IMR-90 (cell line): ENCODE measurements at regions not wholly inside any gene's neighbourhood (a gene's known extent, or its start where the extent isn't known, plus 50 kb on each side); places are given as distances from the start of the nearest gene placed in this dataset.

ENCODE experiments used
- ATAC-seq: fragments of 200-7000 bp; cut with Tn5 transposase; 2 replicates; pipeline ENCODE4 v1.9.1; 2020; ENCODE audit warnings: low read depth, mild to moderate bottlenecking, moderate library complexity
- BruUV-seq: library from RNA; stranded (reverse); fragments of 400-500 nt; replicated peaks from 2 replicates; lab custom pipeline; 2021; lab: Mats Ljungman, UMichigan
- CTCF ChIA-PET: fragments of 300-600 bp; formaldehyde crosslinking; extraction: SDS; loops from one replicate; lab custom pipeline; 2021; ENCODE audit warnings: antibody characterized with exemption; lab: Yijun Ruan, JAX
- POLR2A ChIA-PET: fragments of 300-600 bp; sonication (Branson Sonifier 250); formaldehyde crosslinking; loops from one replicate; lab custom pipeline; 2022; ENCODE audit warnings: antibody characterized with exemption; ENCODE audit not compliant: unreplicated experiment; lab: Charles Lee
- DNase-seq: peaks from one replicate; pipeline ENCODE4 v3.0.0; 2013
- H2AFZ ChIP-seq: replicated peaks from 2 replicates; pipeline ENCODE3; 2013; ENCODE audit warnings: low read length, mild to moderate bottlenecking; ENCODE audit not compliant: poor library complexity
- H2AK5ac ChIP-seq: 2 replicates; pipeline ENCODE4 v1.6.1; 2013; ENCODE audit warnings: low read depth, low read length, inconsistent platforms
- H2AK9ac ChIP-seq: replicated peaks from 2 replicates; pipeline ENCODE3; 2013; ENCODE audit warnings: mild to moderate bottlenecking, low read depth, low read length, moderate library complexity; ENCODE audit not compliant: poor library complexity
- H2BK120ac ChIP-seq: 2 replicates; pipeline ENCODE4 v1.6.1; 2013; ENCODE audit warnings: low read depth, low read length, inconsistent platforms
- H2BK15ac ChIP-seq: 3 replicates; pipeline ENCODE4 v1.6.1; 2013; ENCODE audit warnings: low read depth, low read length, inconsistent platforms
- H2BK20ac ChIP-seq: 2 replicates; pipeline ENCODE4 v1.6.1; 2013; ENCODE audit warnings: low read depth, mild to moderate bottlenecking, inconsistent platforms, low read length, moderate library complexity
- H2BK5ac ChIP-seq: 2 replicates; pipeline ENCODE4 v1.6.1; 2013; ENCODE audit warnings: mild to moderate bottlenecking, low read depth, low read length, inconsistent platforms; ENCODE audit not compliant: poor library complexity, severe bottlenecking
- H3K14ac ChIP-seq: replicated peaks from 2 replicates; pipeline ENCODE4 v1.6.1; 2013; ENCODE audit warnings: low read depth, low read length, inconsistent platforms
- H3K18ac ChIP-seq: 2 replicates; pipeline ENCODE4 v1.6.1; 2013; ENCODE audit warnings: low read depth, low read length, control low read depth
- H3K23ac ChIP-seq: 2 replicates; pipeline ENCODE4 v1.6.1; 2013; ENCODE audit warnings: low read depth, low read length, inconsistent platforms
- H3K27ac ChIP-seq: 2 replicates; pipeline ENCODE4 v1.5.1; 2013; ENCODE audit warnings: mild to moderate bottlenecking, control low read depth, low read length; ENCODE audit not compliant: insufficient read depth
- H3K27me3 ChIP-seq: 2 replicates; pipeline ENCODE4 v1.6.1; 2013; ENCODE audit warnings: low read length; ENCODE audit not compliant: control insufficient read depth, insufficient read depth
- H3K36me3 ChIP-seq: 2 replicates; pipeline ENCODE4 v1.6.1; 2013; ENCODE audit warnings: low read length, mixed read lengths; ENCODE audit not compliant: control insufficient read depth, insufficient read depth
- H3K4ac ChIP-seq: 2 replicates; pipeline ENCODE4 v1.6.1; 2013; ENCODE audit warnings: low read depth, low read length, inconsistent platforms
- H3K4me1 ChIP-seq: 2 replicates; pipeline ENCODE4 v1.6.1; 2013; ENCODE audit warnings: low read length, mixed read lengths; ENCODE audit not compliant: control insufficient read depth, insufficient read depth
- H3K4me2 ChIP-seq: 2 replicates; pipeline ENCODE4 v1.6.1; 2013; ENCODE audit warnings: low read depth, mild to moderate bottlenecking, control low read depth, low read length, moderate library complexity
- H3K4me3 ChIP-seq: 2 replicates; pipeline ENCODE4 v1.5.1; 2013; ENCODE audit warnings: low read depth, mild to moderate bottlenecking, control low read depth, low read length, moderate library complexity; ENCODE audit not compliant: insufficient read depth
- H3K56ac ChIP-seq: 2 replicates; pipeline ENCODE4 v1.6.1; 2013; ENCODE audit warnings: low read length, inconsistent platforms; ENCODE audit not compliant: insufficient read depth; ENCODE audit errors: extremely low read depth
- H3K79me1 ChIP-seq, 2 experiments: 2 replicates each; pipeline ENCODE4 v1.6.1; 2013; ENCODE audit warnings: low read length in 2 of 2, inconsistent platforms in 1 of 2, low read depth in 1 of 2
- H3K9ac ChIP-seq: 2 replicates; pipeline ENCODE4 v1.6.1; 2013; ENCODE audit warnings: low read depth, low read length, control low read depth
- H3K9me1 ChIP-seq: 2 replicates; pipeline ENCODE4 v1.6.1; 2013; ENCODE audit warnings: low read length, inconsistent platforms; ENCODE audit not compliant: insufficient read depth
- H3K9me3 ChIP-seq: 2 replicates; pipeline ENCODE4 v1.6.1; 2013; ENCODE audit warnings: low read length; ENCODE audit not compliant: control insufficient read depth, insufficient read depth
- H4K20me1 ChIP-seq: 2 replicates; pipeline ENCODE4 v1.6.1; 2013; ENCODE audit warnings: low read length, inconsistent platforms; ENCODE audit not compliant: insufficient read depth
- H4K5ac ChIP-seq: 2 replicates; pipeline ENCODE4 v1.6.1; 2013; ENCODE audit warnings: mild to moderate bottlenecking, low read depth, low read length, control low read depth
- H4K8ac ChIP-seq, 2 experiments: 2 replicates each; pipeline ENCODE4 v1.6.1; 2013; ENCODE audit warnings: low read depth in 2 of 2, low read length in 2 of 2, control low read depth in 1 of 2, inconsistent platforms in 1 of 2
- H4K91ac ChIP-seq: 2 replicates; pipeline ENCODE4 v1.6.1; 2013; ENCODE audit warnings: low read depth, low read length, inconsistent platforms; ENCODE audit not compliant: insufficient read depth
- RAD21 ChIP-seq: IDR thresholded peaks from 2 replicates; pipeline ENCODE4 v1.6.1; 2012; ENCODE audit warnings: low read length, improper control_type of control experiment
- RCOR1 ChIP-seq: IDR thresholded peaks from 2 replicates; pipeline ENCODE4 v1.6.1; 2012; ENCODE audit warnings: mild to moderate bottlenecking, low read length, improper control_type of control experiment; ENCODE audit not compliant: insufficient replicate concordance
- WGBS, 2 experiments: methylation state at CpG; one replicate each; pipeline versions ENCODE4 v1.1.5 to v1.1.7; 2013; ENCODE audit warnings: missing lambda C conversion rate in 2 of 2; ENCODE audit not compliant: insufficient read length in 1 of 2; ENCODE audit errors: extremely low coverage in 2 of 2; 5-methylcytosine and 5-hydroxymethylcytosine counted together
- dilution Hi-C: fragments of 300-500 bp; cut with HindIII; formaldehyde crosslinking; loops from one replicate; pipeline ENCODE4 v1.14.3; 2018; ENCODE audit warnings: low sequenced_read_pairs; ENCODE audit not compliant: unreplicated experiment
- in situ Hi-C: fragments of 300-500 bp; cut with MboI; formaldehyde crosslinking; loops from 3 replicates; pipeline ENCODE4 v1.14.3; 2019; ENCODE audit warnings: low sequenced_read_pairs, inconsistent platforms, mixed read lengths
- intact Hi-C: fragments of 100-400 bp; cut with micrococcal nuclease; formaldehyde crosslinking; loops from 2 replicates; pipeline ENCODE4 v1.10.0; 2022
- TF ChIP-seq, protein P1 (sequence below): fragments of 150-350 bp; IDR thresholded peaks from 2 replicates; pipeline ENCODE4 v1.6.1; 2017; ENCODE audit warnings: mild to moderate bottlenecking, antibody characterized with exemption, low read length, low read depth
- TF ChIP-seq, protein P2 (sequence below): fragments of 150-350 bp; IDR thresholded peaks from 2 replicates; pipeline ENCODE4 v1.6.1; 2016; ENCODE audit warnings: low read depth, mild to moderate bottlenecking, low read length, moderate library complexity, borderline replicate concordance

DNA sequence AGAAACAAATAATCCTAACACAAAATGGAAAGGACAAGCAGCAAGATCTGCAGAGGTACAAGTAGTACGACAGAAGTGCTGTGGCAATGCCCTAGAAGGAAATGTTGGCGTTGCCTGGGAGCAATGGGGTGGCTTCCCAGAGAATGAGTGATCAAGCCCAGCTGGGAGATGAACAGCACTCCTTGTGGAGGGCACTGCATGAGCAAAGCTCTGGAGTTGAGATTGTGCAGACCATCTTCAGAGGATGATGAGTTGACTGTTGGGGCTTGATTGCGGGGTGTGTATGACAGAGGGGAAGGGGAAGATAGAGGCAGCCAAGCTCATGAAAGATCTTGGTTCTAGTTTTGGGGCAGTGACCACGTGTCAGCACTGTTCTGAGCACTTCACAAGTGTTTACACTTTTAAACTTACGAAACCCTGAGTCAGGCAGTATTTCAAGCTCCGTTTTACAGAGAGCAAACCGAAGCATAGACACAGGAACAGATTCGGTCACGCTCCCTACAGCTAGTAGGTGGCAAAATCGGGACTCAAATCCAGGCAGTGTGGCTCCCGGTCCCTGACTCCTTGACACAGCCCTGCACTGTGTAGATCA is 127.2 kb upstream of the LHX5 start:
- in situ Hi-C loops: no loop called here
- ATAC-seq: no peak
- Histone ChIP-seq H3K9ac (no peak overlapping the region), H3K14ac (no peak overlapping the region), H3K4me1 (no peaks in the 10 kb centered on the region), H2AK5ac (no peak overlapping the region), H3K36me3 (no peaks in the 10 kb centered on the region), H3K79me1 (no peaks in the 10 kb centered on the region), H3K4me2 (no peak overlapping the region), H2BK120ac (no peak overlapping the region), H3K4ac (no peak overlapping the region), H4K5ac (no peak overlapping the region), H3K9me1 (no peaks in the 10 kb centered on the region), H2AK9ac (no peak overlapping the region), H3K4me3 (no peak overlapping the region), H3K27me3 (no peaks in the 10 kb centered on the region), H3K23ac (no peak overlapping the region), H4K20me1 (no peaks in the 10 kb centered on the region), H3K18ac (no peak overlapping the region), H2BK20ac (no peak overlapping the region), H2AFZ (no peak overlapping the region), H2BK15ac (no peak overlapping the region), H4K91ac (no peak overlapping the region), H4K8ac (no peak overlapping the region), H3K9me3 (no peaks in the 10 kb centered on the region), H3K27ac (no peak overlapping the region), H3K56ac (no peak overlapping the region), H2BK5ac (no peak overlapping the region)
- 27% methylated on average over 7 of the region's 11 CpGs; no CpG with 5 or more reads in 1 of the 2 experiments for WGBS, 2 experiments
- DNase-seq: no peak
- dilution Hi-C loops: no loop called here
- ChIA-PET CTCF (no interaction called here), POLR2A (no interaction called here)
- intact Hi-C loops: no loop called here
- no peak for TF ChIP-seq RAD21
- TF ChIP-seq, protein P1, sequence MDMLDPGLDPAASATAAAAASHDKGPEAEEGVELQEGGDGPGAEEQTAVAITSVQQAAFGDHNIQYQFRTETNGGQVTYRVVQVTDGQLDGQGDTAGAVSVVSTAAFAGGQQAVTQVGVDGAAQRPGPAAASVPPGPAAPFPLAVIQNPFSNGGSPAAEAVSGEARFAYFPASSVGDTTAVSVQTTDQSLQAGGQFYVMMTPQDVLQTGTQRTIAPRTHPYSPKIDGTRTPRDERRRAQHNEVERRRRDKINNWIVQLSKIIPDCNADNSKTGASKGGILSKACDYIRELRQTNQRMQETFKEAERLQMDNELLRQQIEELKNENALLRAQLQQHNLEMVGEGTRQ: no peak
- TF ChIP-seq RCOR1: no peak
- TF ChIP-seq, protein P2, sequence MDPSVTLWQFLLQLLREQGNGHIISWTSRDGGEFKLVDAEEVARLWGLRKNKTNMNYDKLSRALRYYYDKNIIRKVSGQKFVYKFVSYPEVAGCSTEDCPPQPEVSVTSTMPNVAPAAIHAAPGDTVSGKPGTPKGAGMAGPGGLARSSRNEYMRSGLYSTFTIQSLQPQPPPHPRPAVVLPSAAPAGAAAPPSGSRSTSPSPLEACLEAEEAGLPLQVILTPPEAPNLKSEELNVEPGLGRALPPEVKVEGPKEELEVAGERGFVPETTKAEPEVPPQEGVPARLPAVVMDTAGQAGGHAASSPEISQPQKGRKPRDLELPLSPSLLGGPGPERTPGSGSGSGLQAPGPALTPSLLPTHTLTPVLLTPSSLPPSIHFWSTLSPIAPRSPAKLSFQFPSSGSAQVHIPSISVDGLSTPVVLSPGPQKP: no peak
- BruUV-seq: no TSS peak
